ENCODE measurements at regions not wholly inside any gene's neighbourhood (a gene's known extent, or its start where the extent isn't known, plus 50 kb on each side); places are given as distances from the start of the nearest gene placed in this dataset.

GRCh38 chr2:18797133-18797845 lies 207.9 kb upstream of the NT5C1B start:
- dilution Hi-C loops (cut with MboI; ENCODE audit: extremely low pct_ligation_motif_present, low sequenced_read_pairs) = no loop called here
- DNase-seq (ENCODE audit: low read depth, low spot score) = no peak
- Histone ChIP-seq H3K4me3 (replicated peaks in 1 of 3; ENCODE audit: insufficient read depth in 1 of 3, low read depth in 1 of 3, low read length in 3 of 3) (no peak overlapping the region), H3K4me1 (ENCODE audit: control insufficient read depth, extremely low read depth, insufficient read depth, low read length) (no peaks in the 10 kb centered on the region), H3K4me2 (ENCODE audit: insufficient read depth, low read length) (no peak overlapping the region), H3K79me2 (ENCODE audit: control insufficient read depth, insufficient read depth, low read length) (no peaks in the 10 kb centered on the region), H4K20me1 (replicated peaks; ENCODE audit: control insufficient read depth, extremely low read depth, insufficient read depth, low read length) (no peaks in the 10 kb centered on the region), H3K27ac (ENCODE audit: insufficient read depth, low read depth, low read length) (no peak overlapping the region), H3K9ac (replicated peaks; ENCODE audit: extremely low read depth, insufficient read depth, low read length) (no peak overlapping the region), H3K27me3 (ENCODE audit: control insufficient read depth in 2 of 2, insufficient read depth in 2 of 2, low read length in 2 of 2) (peaks cover 0 to 3% of the 10 kb centered on the region in 2 experiments), H3K9me1 (replicated peaks; ENCODE audit: control insufficient read depth, extremely low read depth, insufficient read depth, low read length) (no peaks in the 10 kb centered on the region), H3K9me3 (replicated peaks; ENCODE audit: control insufficient read depth, insufficient read depth, low read length) (no peaks in the 10 kb centered on the region), H3K36me3 (ENCODE audit: control insufficient read depth in 2 of 2, extremely low read depth in 1 of 2, insufficient read depth in 2 of 2, low read length in 2 of 2) (no peaks in the 10 kb centered on the region), H2AFZ (ENCODE audit: low read depth, low read length) (no peak overlapping the region)
- CTCF ChIA-PET = interaction anchor here (1.4 kb wide), 1 partner anchor 12 kb away, joined by 3 read pairs; no protein-coding TSS in a partner anchor
- FAIRE-seq = no peak
- BruUV-seq (replicated peaks) = no TSS peak
- TF ChIP-seq POLR2A (IDR thresholded peaks at IDR 0.05; ENCODE audit: low read depth, low read length) (no peak), POLR2AphosphoS5 (IDR thresholded peaks at IDR 0.05; ENCODE audit: insufficient read depth, low read depth, low read length) (no peak), MYC (IDR thresholded peaks at IDR 0.05; ENCODE audit: low read depth, low read length) (no peak)
- POLR2A ChIA-PET = no interaction called here
- intact Hi-C loops (cut with micrococcal nuclease) = no loop called here

- TF ChIP-seq JUN (IDR thresholded peaks at IDR 0.05; ENCODE audit: borderline replicate concordance, insufficient read depth, insufficient read length, low read depth) (no peak), CTCF (IDR thresholded peaks at IDR 0.05; ENCODE audit: extremely low read depth in 1 of 2, insufficient read depth in 1 of 2, low read depth in 1 of 2, low read length in 2 of 2) (no peak), MAX (IDR thresholded peaks at IDR 0.05; ENCODE audit: insufficient read depth, insufficient read length) (no peak), POLR2A (IDR thresholded peaks at IDR 0.05; ENCODE audit: low read depth, low read length) (no peak), EZH2 (IDR thresholded peaks at IDR 0.05; ENCODE audit: borderline replicate concordance, low read depth, low read length, severe bottlenecking) (no peak), FOS (IDR thresholded peaks at IDR 0.05; ENCODE audit: borderline replicate concordance, insufficient read depth, low read length) (no peak), POLR2AphosphoS5 (IDR thresholded peaks at IDR 0.05; ENCODE audit: insufficient read depth, low read depth, low read length) (no peak), MYC (IDR thresholded peaks at IDR 0.05; ENCODE audit: low read depth, low read length) (no peak), GATA2 (IDR thresholded peaks at IDR 0.05; ENCODE audit: insufficient read depth, insufficient read length, low read depth, low read length) (no peak)
- Histone ChIP-seq H2AFZ (ENCODE audit: low read depth, low read length) (no peak overlapping the region), H4K20me1 (replicated peaks; ENCODE audit: control insufficient read depth, extremely low read depth, insufficient read depth, low read length) (no peaks in the 10 kb centered on the region), H3K4me3 (replicated peaks in 1 of 3; ENCODE audit: insufficient read depth in 1 of 3, low read depth in 1 of 3, low read length in 3 of 3) (no peak overlapping the region), H3K4me2 (ENCODE audit: insufficient read depth, low read length) (no peak overlapping the region), H3K4me1 (ENCODE audit: control insufficient read depth, extremely low read depth, insufficient read depth, low read length) (no peaks in the 10 kb centered on the region), H3K9ac (replicated peaks; ENCODE audit: extremely low read depth, insufficient read depth, low read length) (no peak overlapping the region), H3K27me3 (ENCODE audit: control insufficient read depth in 2 of 2, insufficient read depth in 2 of 2, low read length in 2 of 2) (peaks cover 0 to 3% of the 10 kb centered on the region in 2 experiments), H3K36me3 (ENCODE audit: control insufficient read depth in 2 of 2, extremely low read depth in 1 of 2, insufficient read depth in 2 of 2, low read length in 2 of 2) (no peaks in the 10 kb centered on the region), H3K9me1 (replicated peaks; ENCODE audit: control insufficient read depth, extremely low read depth, insufficient read depth, low read length) (no peaks in the 10 kb centered on the region), H3K27ac (ENCODE audit: insufficient read depth, low read depth, low read length) (no peak overlapping the region), H3K79me2 (ENCODE audit: control insufficient read depth, insufficient read depth, low read length) (no peaks in the 10 kb centered on the region), H3K9me3 (replicated peaks; ENCODE audit: control insufficient read depth, insufficient read depth, low read length) (no peaks in the 10 kb centered on the region)
- intact Hi-C loops (cut with micrococcal nuclease) = no loop called here
- DNase-seq (ENCODE audit: low read depth, low spot score) (no peak), FAIRE-seq (no peak)
- POLR2A ChIA-PET = no interaction called here
- CTCF ChIA-PET = no interaction called here
- dilution Hi-C loops (cut with MboI; ENCODE audit: extremely low pct_ligation_motif_present, low sequenced_read_pairs) = no loop called here
- BruUV-seq (replicated peaks) = no TSS peak
Measured at GRCh38 chr2:18795906-18796305, 206.5 kb upstream of the NT5C1B start.

Data from endothelial cell of umbilical vein (primary cell).